Lower leg skin (tissue), 3 donors: ENCODE measurements at regions not wholly inside any gene's neighbourhood (a gene's known extent, or its start where the extent isn't known, plus 50 kb on each side); places are given as distances from the start of the nearest gene placed in this dataset.

ENCODE experiments used
- POLR2A ChIP-seq, 2 donors: fragments of 450-650 bp; IDR thresholded peaks; one replicate each; pipeline ENCODE4 v1.6.1; 2016 to 2017; ENCODE audit warnings: antibody characterized with exemption in 2 of 2, mild to moderate bottlenecking in 1 of 2, moderate library complexity in 1 of 2
- TF ChIP-seq, protein P1 (sequence below), 3 donors: fragments of 450-650 bp; IDR thresholded peaks; one replicate each; pipeline ENCODE4 v1.5.1; 2016; ENCODE audit warnings: antibody characterized with exemption in 3 of 3, mild to moderate bottlenecking in 3 of 3, moderate library complexity in 2 of 3

DNA sequence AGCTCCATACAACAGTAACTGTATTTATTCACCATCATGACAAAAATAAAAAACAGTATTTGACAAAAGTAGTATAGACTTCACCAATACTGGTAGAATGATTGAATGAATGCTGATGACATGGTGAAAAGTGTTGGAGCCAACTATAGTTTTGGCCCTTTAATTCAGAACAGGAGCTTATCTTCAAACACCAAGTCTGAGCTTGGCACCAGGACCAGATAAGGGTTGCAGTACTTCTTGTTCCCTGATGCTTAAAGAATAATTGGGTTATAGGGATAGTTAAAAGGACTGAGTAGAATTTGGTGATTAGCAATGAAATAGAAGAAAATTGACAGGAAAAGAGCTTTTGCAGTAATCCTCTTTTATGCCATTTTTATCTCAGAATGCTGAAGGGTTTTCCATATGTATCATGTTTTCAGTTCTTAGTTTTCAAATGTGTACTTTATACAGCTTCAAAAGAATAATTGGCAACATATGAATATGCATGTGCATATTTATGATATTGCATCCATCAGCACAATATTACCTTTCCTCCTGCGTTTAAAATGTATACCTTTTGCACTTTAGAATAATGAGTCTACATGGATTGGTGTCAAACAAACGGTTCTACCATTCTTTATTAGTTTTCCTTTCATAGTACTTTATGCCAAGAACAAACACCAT, 214.2 kb upstream of the ARHGAP42 start:
- TF ChIP-seq, protein P1, sequence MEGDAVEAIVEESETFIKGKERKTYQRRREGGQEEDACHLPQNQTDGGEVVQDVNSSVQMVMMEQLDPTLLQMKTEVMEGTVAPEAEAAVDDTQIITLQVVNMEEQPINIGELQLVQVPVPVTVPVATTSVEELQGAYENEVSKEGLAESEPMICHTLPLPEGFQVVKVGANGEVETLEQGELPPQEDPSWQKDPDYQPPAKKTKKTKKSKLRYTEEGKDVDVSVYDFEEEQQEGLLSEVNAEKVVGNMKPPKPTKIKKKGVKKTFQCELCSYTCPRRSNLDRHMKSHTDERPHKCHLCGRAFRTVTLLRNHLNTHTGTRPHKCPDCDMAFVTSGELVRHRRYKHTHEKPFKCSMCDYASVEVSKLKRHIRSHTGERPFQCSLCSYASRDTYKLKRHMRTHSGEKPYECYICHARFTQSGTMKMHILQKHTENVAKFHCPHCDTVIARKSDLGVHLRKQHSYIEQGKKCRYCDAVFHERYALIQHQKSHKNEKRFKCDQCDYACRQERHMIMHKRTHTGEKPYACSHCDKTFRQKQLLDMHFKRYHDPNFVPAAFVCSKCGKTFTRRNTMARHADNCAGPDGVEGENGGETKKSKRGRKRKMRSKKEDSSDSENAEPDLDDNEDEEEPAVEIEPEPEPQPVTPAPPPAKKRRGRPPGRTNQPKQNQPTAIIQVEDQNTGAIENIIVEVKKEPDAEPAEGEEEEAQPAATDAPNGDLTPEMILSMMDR (IDR thresholded peaks at IDR 0.05): no peak
- no peak for TF ChIP-seq POLR2A (IDR thresholded peaks at IDR 0.05)
